ENCODE measurements at regions not wholly inside any gene's neighbourhood (a gene's known extent, or its start where the extent isn't known, plus 50 kb on each side); places are given as distances from the start of the nearest gene placed in this dataset.

GRCh38 chr14:95424529-95424928 is 91.9 kb downstream of the SYNE3 start:
- Histone ChIP-seq H3K4me2 (no peak overlapping the region), H3K4me3 (no peak overlapping the region), H3K79me2 (replicated peaks; ENCODE audit: insufficient read depth) (no peaks in the 10 kb centered on the region), H3K36me3 (ENCODE audit: insufficient read depth) (no peaks in the 10 kb centered on the region), H3K27me3 (ENCODE audit: insufficient read depth) (no peaks in the 10 kb centered on the region), H3K27ac (ENCODE audit: low read depth) (no peak overlapping the region), H3F3A (replicated peaks; ENCODE audit: low read depth) (no peaks in the 10 kb centered on the region), H3K4me1 (ENCODE audit: insufficient read depth) (no peaks in the 10 kb centered on the region), H4K20me1 (replicated peaks; ENCODE audit: insufficient read depth) (no peaks in the 10 kb centered on the region), H2AFZ (no peak overlapping the region), H3K9me2 (ENCODE audit: insufficient read depth) (no peaks in the 10 kb centered on the region)
- no peak overlapping the region for H3K27ac Mint-ChIP-seq
- H3K27me3 Mint-ChIP-seq (ENCODE audit: insufficient read depth, low read depth, poor library complexity): peaks cover 3% of the 10 kb centered on the region
- H3K36me3 Mint-ChIP-seq (ENCODE audit: low read depth): peaks cover 6% of the 10 kb centered on the region; the same call in 1 of the 3 replicates
- H3K4me3 Mint-ChIP-seq: no peak overlapping the region
- ATAC-seq (no peak), DNase-seq (ENCODE audit: low spot score) (no peak)
- TF ChIP-seq STAT1 (IDR thresholded peaks at IDR 0.05; ENCODE audit: unreplicated experiment): no peak
- TF ChIP-seq JUNB (IDR thresholded peaks at IDR 0.05; ENCODE audit: unreplicated experiment): no peak
- TF ChIP-seq NANOG (IDR thresholded peaks at IDR 0.05; ENCODE audit: borderline replicate concordance): no peak
- no peak for TF ChIP-seq EZH2 (IDR thresholded peaks at IDR 0.05; ENCODE audit: low read depth, unreplicated experiment)
- TF ChIP-seq EZH2phosphoT487 (IDR thresholded peaks at IDR 0.05; ENCODE audit: unreplicated experiment): no peak
- TF ChIP-seq CTCF (conservative IDR thresholded peaks at IDR 0.05; ENCODE audit: low read depth in 2 of 2): no peak
- TF ChIP-seq POLR2AphosphoS5 (IDR thresholded peaks at IDR 0.05; ENCODE audit: low read depth): no peak
- TF ChIP-seq ZNF331 (CRISPR knock-in tag; IDR thresholded peaks at IDR 0.05; ENCODE audit: low read depth): no peak
- no peak for TF ChIP-seq CREB1 (CRISPR knock-in tag; IDR thresholded peaks at IDR 0.05; ENCODE audit: low read depth)
- no peak for TF ChIP-seq REST (IDR thresholded peaks at IDR 0.05; ENCODE audit: unreplicated experiment)
- no peak for TF ChIP-seq ETS1 (IDR thresholded peaks at IDR 0.05)
- TF ChIP-seq ZNF114 (CRISPR knock-in tag; IDR thresholded peaks at IDR 0.05): no peak
- no peak for TF ChIP-seq ZNF462 (CRISPR knock-in tag; IDR thresholded peaks at IDR 0.05)
- peaks cover 26% of the 10 kb centered on the region for H3K9me3 Mint-ChIP-seq
- H3K4me1 Mint-ChIP-seq: no peaks in the 10 kb centered on the region; the same call in 2 of the 3 replicates
